Putamen (tissue), 1 donor: ENCODE measurements at regions not wholly inside any gene's neighbourhood (a gene's known extent, or its start where the extent isn't known, plus 50 kb on each side); places are given as distances from the start of the nearest gene placed in this dataset.
"Not testable (repeated sequence)": the region's sequence is repeated elsewhere in the genome, so short reads cannot be mapped to it uniquely, and the experiment has no call there.

ENCODE experiments used
- DNase-seq: peaks from one replicate; pipeline ENCODE4 v3.0.0-alpha.2; 2016; ENCODE audit warnings: low spot score

DNA sequence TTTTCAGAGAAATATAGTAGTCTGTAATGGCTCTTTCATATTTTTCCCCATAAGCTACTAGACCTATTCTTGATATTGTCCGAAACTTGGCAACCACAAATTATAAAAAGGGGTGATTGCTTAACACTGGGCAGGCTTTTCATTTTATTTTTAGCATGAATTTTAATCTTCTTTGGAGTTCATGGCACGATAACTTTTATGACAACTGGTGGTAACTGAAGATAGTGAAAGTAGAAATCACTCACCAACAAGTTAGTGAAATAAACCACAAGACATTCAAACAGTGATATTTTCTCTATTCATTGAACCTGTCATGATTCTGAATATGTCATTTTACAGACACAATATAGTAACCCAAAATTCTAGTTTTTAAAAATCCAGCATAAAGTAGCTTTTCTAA is 213.9 kb downstream of the PRDM9 start:
- no peak for DNase-seq

DNA sequence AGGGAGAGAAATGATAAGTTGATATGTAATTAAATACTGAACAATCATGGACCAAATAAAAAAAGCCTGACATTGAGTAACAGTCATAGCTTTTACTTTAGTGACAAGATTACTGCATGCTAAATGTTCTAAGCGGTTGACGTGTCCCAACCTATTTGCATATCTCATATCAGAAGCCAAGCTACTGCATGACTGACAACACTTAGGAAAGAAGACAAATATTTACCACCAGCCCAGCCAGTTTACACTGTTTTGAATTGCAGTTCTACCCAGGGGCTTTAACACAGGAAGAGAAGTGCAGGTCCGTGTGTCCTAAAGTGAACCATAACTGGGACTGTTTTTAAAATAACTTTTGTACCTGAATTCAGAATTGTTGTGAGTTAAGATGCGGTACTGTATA is 219.9 kb downstream of the PRDM9 start:
- no peak for DNase-seq

DNA sequence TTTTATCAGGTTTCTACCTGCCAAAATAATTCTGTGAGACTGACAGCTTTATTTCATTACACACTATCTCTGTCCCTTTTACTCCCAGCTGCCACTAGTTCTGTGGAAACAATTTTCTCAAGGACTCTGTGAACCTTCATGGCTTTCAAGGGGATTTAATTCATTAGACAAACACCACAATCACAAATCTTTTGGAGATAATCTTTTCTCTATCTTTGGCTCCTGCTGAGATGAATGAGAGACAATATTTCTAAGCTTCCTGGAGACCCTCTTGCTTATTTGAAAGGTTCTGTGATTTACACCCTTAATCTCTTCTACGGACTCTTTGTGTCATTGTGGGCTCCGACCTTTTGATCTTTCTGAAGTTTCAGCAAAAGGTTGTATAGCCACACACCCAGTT is 222.6 kb downstream of the PRDM9 start:
- no peak for DNase-seq

DNA sequence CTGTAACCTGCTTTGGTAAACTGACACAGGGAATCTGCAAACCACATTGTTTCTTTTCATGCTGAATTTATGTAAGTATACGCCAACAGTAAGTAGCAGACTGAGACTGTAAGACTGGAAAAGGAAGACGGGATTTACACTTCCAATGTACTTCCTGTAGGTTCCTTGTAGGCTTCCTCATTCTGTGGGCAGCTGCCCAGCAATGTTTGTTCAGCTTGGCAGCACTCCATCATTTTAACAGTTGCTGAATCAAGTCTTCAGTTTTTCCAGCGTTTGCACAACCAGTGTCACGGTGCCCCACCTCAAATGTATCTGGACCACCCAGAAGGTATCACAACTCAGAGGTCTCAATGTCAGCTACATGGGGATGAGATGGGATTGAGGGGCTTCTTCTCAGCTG is 232.6 kb downstream of the PRDM9 start:
- DNase-seq = no peak

DNA sequence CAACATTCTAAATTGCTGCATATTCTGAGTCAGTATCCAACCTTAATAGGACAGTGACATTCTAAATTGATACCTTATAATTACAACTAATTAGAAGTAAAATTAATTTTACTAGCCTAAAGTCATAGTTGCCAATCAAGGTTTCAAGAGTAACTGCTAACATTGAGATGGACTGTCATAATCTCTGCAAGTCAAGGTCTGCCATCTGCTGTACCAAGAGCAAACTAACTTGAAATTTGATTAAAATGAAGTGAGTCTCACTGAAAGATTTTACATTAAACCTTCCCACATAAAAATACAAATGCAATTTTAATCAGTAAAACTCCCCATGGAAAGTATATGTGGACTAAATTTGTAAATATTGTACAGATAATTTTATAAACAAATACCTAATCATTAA is 235.3 kb downstream of the PRDM9 start:
- no peak for DNase-seq

DNA sequence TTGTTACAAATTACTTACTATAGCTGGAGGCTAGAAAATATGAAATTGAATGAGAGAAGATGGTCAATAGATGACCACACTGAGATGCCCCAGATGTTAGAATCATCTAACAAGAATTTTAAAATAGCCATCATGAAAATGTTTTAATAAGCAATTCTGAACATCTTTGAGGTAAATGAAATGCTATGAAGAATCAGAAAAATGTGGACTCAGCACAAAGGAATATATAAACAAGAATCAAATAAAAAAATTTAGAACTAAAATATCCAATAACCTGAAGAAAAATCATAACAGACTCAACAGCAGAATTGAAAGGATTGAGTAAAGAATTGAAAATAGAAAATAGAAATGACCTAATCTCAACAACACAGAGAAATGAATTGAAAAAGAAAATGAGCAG is 248.5 kb downstream of the PRDM9 start:
- DNase-seq = no peak

DNA sequence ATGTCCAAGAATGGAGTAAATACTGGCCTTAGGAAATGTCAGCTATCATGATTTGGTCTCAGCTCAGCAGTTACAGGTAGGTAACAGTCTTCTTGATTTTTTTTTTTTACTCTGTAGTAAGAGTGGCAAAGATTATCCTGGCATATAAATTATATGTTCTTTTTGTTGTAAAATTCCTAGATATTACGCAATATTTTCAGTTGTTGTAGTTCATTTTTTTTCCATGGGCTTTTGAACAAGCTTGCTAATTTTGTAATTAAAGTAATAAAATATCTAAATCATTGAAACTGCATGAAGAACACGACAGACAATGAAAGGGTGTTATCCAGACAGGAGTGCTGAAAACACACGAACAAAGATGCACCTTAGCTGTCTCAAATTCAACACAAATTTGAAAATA is 249.4 kb downstream of the PRDM9 start:
- no peak for DNase-seq

DNA sequence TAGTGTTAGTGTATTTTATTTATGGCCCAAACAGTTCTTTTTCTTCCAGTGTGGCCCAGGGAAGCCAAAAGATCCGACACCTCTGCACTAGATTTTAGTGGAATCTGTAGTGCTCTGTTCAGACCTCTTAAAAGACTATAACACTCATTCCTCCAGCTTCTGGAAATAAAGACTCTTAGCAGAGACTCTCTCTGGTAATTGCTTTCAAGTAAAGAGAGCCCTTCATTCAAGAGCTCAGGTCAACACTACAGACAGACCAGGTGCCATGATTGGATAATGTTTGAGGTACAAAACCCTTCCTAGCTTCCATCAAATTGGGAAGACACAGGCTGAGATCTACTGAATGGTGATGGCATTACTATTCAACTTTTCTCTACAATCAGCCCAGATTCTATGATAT is 255.8 kb downstream of the PRDM9 start:
- DNase-seq = no peak

DNA sequence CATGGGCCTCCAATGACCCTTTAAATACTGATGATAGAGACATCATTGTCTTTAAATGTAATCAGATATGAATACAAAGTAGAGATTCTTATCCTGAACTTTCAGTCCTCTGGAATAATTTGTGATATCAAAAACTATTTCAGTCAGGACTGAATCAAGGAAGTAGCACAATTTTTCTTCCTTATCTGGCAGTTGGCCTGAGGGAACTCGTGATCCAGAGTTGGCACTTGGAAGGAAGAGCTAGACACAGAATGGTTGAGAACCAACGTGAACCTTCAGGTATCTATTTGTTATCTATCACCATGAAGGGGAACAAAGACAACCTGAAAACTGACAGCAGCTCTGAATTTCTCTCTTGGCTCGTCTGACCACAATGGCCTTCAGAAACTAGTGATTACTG is 269.3 kb downstream of the PRDM9 start:
- DNase-seq = no peak

DNA sequence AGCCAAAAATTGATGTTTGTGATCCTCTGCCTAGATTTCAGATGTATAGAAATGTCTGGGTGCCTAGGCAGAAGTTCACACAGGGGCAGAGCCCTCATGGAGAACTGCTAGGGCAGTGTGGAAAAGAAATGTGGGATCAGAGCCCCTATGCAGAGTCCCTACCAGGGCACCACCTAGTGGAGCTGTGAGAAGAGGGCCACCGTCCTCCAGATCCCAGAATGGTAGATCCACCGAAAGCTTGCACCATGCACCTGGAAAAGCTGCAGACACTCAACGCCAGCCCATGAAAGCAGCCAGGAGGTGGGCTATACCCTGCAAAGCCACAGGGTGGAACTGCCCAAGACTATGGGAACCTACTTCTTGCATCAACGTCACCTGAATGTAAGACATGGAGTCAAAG is 292.9 kb downstream of the PRDM9 start:
- not testable (repeated sequence) for DNase-seq

DNA sequence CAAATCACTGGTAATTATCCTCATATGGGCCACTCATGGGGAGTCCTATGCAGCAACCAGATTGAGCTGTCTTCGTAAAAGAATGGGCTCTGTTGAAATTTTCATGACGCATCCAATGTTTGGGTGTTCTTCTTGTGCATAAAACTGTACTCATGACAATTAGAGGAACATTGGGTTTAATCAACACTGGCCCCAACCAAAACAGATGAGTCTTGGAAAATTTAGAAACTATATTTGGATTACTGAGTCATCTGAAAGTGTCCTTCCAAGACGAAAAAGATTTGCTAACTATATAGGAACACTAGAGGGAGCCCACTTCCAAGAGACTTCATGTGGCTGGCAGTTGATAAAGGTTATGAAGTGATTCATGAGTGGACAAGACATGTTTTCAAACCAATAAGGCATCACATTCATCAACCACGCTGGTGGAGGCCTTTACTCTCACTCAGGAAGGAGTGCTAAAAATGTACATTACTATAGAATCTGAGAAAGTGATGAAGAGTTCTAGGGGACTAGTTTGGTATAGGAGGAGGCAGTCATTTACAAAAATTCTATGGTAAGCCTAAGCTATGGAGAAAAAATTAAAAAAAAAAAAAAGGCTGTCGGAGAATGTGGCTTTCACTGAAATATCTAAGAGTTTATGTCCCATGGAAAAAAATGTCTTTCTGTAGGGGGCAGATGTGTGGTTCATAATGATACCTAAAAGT is 313.5 kb downstream of the PRDM9 start:
- peak; percentile 7 for DNase-seq

DNA sequence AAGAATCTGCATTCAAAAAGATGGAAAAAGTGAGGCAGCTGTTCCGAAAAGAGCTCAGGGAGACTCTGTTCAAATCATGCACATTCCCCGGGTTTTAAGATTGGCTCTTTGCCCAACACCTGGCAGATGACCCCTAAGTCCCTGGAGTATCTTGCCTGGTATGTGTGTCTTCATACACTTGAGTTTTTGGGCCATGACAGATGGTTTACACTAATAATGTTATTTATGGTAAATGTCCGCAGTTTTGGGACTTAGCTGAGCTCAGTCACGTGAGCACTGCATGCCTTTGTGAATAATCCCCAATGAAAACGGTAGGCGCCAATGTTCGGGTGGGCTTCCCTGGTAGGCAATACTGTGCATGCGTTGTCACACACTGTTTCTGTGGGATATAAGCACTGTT is 316.1 kb downstream of the PRDM9 start:
- DNase-seq = no peak

DNA sequence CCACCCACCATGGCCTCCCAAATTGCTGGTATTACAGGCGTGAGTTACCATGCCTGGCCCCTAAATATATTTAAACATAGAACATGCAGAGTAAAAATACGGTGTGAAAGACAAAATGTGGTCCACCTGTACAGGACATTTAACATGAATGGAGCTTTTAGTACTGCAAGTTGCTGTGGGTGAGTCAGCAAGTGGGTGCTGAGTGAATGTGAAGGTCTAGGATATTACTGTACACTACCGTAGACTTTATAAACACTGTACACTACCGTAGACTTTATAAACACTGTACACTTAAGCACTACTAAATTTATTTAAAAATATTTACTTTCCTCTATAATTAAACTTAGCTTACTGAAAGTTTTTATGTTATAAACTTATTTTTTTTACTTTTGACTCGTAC is 317.8 kb downstream of the PRDM9 start:
- DNase-seq = no peak

DNA sequence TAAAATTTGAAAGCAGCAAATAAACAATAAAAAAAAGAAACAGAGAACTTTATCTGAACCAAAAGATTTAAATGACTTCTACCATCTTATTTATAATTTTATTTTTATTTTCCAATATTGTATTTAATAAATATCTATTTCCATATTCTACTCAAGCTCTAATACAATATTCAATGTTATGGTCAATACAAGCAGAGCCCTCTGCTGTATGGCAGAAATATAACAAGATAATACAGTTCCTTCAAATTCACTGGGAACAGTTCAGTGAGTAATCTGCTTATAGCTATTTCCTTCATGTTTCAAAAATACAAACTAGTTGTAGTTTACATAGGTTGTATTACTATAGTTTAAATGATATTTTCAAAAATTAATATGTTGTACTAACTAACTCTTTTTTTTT is 332.7 kb downstream of the PRDM9 start:
- no peak for DNase-seq

DNA sequence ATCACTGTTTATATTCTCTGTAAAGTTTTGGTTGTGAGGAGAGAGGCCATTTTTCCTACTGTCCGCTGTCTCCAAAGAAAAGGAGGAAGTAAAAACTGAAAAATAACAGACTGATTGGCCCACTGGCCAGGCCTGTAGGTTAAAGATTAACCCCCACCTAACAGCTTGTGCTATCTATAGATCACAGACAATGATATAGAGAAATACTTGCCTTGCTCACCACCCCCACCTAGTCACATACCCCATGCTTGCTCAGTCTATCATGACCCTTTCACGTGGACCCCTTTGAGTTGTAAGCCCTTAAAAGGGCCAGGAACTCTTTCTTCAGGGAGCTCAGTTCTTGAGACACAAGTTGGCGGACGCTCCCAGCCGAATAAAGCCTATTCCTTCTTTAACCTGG is 357.4 kb downstream of the PRDM9 start:
- no peak for DNase-seq

DNA sequence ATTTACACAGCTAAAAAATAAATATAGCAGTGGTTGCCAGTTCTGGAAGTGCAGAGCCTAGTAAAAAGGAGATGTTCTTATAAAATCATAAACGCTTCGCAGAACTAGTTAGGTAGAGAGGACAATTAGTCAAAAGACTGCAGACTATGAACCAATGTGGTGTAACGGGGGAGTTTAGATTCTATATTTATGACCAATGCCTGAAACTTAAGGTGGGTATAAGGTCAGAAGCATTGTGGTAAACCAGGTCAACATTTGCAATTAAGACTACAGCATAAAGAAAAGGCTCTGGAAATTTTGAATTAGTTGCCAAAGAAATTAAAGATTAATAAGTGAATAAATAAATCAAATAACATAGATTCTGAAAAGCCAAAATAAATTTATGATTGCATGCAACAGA is 370.4 kb downstream of the PRDM9 start:
- DNase-seq = no peak

DNA sequence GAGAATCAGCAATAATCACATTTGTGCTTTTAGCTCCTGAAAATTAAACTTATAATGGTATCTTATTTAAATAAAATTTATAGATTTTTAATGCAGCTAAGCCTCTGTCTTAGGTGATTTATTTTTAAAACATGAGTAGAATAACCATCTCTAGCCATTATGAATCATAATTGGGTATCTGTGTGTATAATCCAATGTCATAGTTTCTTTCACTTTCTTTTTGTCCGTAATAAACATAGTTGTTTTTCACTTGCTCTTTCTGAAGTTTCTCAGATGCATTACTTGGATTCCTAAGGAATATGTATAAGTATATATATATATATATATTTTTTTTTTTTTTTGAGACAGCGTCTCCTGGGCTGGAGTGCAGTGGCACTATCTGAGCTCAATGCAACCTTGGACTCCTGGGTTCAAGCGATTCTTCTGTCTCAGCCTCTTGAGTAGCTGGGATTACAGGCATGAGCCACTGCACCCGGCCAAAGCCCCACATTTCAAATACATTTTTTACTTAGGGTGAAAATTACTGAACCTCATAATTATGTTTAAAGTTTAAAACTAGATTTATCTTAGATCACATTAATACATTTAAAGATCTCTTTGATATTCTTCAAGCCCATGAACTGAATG is 377.1 kb downstream of the PRDM9 start:
- DNase-seq = no peak

DNA sequence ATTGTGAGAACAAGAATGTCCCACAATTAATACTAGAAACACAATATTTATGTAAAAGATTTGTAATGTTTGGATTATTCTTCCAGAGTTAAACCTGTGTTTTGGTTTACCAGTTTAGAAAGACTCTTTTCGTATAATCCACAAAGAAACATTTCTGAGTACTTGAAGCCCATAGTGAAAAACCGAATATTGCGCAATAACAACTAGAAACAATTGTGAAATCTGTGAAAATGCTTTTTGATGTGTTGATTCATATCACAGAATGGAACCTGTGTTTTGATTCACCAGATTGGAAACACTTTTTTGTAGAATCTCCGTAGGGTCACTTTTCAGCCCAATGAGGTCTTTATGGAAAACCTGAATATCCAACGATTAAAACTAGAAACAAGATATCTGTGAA is 386.2 kb downstream of the PRDM9 start:
- DNase-seq = no peak

DNA sequence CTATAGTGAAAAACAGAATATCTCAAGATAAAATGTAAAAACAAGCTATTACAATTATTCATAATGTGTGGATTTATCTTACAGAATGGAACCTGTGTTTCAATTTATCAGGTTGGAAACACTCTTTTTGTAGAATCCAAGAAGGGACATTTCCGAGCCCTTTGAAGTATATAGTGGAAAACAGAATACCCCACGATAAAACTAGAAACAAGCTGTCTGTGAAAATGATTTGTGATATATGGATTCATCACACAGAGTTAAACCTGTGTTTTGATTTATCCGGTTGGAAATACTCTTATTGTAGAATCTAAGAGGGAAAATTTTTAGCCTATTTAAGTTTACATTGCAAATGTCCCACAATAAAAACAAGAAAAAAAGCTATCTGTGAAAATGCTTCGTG is 388.2 kb downstream of the PRDM9 start:
- DNase-seq = no peak

DNA sequence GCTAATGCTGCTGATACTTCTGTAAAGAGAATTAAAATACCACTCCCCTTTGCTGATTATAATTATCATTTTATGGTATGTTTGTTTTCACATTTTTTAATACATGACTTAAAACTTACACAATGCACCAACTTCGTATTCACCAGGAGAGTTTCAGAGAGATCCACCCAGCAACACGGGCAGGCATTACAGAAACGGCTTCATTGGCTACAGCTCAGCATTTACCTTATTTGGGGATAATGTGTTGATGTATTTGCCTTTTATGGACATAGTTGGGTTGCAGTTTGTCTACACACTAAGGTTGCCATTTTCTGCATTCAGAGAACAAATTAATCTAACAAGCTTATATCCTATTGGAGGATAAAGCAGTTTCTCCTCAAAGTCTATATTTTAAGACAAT is 423.6 kb downstream of the PRDM9 start:
- DNase-seq = no peak

DNA sequence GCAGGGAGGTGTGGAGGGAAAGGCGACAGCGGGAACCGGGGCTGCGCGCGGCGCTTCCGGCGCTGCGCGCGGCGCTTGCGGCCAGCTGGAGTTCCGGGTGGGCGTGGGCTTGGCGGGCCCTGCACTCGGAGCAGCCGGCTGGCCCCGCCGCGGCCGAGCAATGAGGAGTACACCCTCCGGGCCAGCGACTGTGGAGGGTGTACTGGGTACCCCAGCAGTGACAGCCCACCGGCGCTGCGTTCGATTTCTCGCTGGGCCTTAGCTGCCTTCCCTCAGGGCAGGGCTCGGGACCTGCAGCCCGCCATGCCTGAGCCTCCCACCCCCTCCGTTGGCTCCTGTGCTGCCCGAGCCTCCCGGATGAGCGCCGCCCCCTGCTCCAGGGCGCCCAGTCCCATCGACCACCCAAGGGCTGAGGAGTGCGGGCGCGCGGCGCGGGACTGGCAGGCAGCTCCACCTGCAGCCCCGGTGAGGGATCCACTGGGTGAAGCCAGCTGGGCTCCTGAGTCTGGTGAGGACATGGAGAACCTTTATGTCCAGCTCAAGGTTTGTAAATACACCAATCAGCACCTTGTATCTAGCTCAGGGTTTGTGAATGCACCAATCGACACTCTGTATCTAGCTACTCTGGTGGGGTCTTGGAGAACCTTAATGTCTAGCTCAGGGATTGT is 444.0 kb downstream of the PRDM9 start:
- not testable (repeated sequence) for DNase-seq

DNA sequence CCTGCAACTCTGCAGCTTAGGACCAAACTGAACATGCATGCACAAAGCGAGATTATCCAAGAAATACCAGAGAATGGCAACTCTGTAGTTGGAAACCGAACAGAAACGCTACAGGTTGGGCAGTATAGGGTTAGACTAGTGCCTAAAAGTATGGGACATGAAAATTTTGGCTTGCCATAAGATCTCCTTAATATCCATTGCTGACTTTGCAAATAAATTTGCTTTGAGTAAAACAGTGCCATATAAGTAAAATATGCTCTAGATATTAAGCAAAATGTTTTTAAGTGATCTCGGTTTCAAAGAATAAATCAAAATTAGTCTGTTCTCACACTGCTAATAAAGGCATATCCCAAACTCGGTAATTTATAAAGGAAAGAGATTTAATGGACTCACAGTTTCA is 456.0 kb downstream of the PRDM9 start:
- DNase-seq = no peak

DNA sequence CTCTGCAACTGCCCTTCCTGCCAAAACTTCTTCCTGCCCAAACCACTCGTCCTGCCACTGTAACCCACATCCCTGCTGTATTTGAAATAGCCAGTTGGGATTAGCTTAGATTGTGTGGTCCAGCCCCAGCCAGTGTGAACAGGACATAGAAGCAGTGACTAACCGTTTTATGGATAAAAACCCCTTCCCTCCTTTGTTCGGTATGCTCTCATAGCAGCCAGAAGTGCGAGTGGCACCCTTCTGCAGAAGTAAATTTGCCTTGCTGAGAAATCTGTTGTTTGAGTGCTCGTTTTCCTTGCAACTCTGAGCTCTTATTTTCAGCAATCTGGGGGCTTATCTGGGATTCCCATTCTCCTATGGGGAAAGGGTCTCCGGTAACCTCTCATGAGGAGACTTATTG is 470.0 kb downstream of the PRDM9 start:
- no peak for DNase-seq

DNA sequence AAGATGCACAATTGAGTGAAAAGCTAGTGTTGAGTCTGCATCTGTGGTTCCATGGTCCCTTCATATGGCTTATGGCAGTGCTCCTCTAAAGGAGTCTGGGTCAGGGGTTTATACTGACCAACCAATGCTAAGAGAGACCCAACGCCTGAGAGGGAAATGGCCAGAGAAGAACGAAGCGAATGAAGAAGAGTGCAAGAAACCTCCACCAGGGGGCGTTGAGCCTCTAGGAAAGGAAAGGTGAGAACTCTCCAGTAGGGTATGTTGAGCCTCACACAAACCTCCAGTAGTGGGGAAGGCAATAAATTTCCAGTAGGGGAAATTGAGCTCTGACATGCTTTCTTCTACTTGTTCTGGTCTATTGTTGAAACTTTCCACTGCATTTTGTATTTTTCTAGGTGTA is 470.6 kb downstream of the PRDM9 start:
- no peak for DNase-seq
